OCI-LY7 (cell line): ENCODE measurements at regions not wholly inside any gene's neighbourhood (a gene's known extent, or its start where the extent isn't known, plus 50 kb on each side); places are given as distances from the start of the nearest gene placed in this dataset.

Experiments
- BruUV-seq: library from RNA; stranded (reverse); fragments of 400-500 nt; replicated peaks from 2 replicates; lab custom pipeline; 2021; lab: Mats Ljungman, UMichigan
- CTCF ChIA-PET: fragments of 300-600 bp; sonication (Branson Sonifier 250); formaldehyde crosslinking; loops from one replicate; lab custom pipeline; 2022; ENCODE audit warnings: antibody characterized with exemption; ENCODE audit not compliant: unreplicated experiment; lab: Charles Lee
- POLR2A ChIA-PET: fragments of 300-600 bp; sonication (Branson Sonifier 250); formaldehyde crosslinking; loops from one replicate; lab custom pipeline; 2022; ENCODE audit warnings: antibody characterized with exemption; lab: Charles Lee
- DNase-seq: peaks from one replicate; pipeline ENCODE4 v3.0.0-alpha.2; 2015; ENCODE audit warnings: low spot score
- H2AFZ ChIP-seq: fragments of 200-600 bp; sonication (generic), shearing (Covaris generic); 2 replicates; pipeline ENCODE4 v1.6.1; 2014; ENCODE audit warnings: mild to moderate bottlenecking, antibody characterized with exemption, low read length, moderate library complexity
- H3K27ac ChIP-seq: fragments of 200-600 bp; sonication (generic); 2 replicates; pipeline ENCODE4 v1.5.1; 2014; ENCODE audit warnings: mixed run types, low read depth, mild to moderate bottlenecking, moderate library complexity, low read length, inconsistent platforms; ENCODE audit not compliant: poor library complexity, severe bottlenecking
- H3K36me3 ChIP-seq: fragments of 200-600 bp; sonication (generic); 2 replicates; pipeline ENCODE4 v1.6.1; 2014; ENCODE audit warnings: mild to moderate bottlenecking, antibody characterized with exemption, low read length, moderate library complexity, mixed read lengths; ENCODE audit not compliant: insufficient read depth
- H3K4me1 ChIP-seq: fragments of 200-600 bp; sonication (generic); 2 replicates; pipeline ENCODE4 v1.5.1; 2014; ENCODE audit warnings: mild to moderate bottlenecking, low read length; ENCODE audit not compliant: insufficient read depth, poor library complexity, severe bottlenecking
- H3K4me2 ChIP-seq: fragments of 200-600 bp; sonication (generic); 2 replicates; pipeline ENCODE4 v1.6.1; 2014; ENCODE audit warnings: mild to moderate bottlenecking, low read length
- H3K4me3 ChIP-seq: fragments of 200-600 bp; sonication (generic); 2 replicates; pipeline ENCODE4 v1.5.1; 2014; ENCODE audit warnings: mild to moderate bottlenecking, low read depth, low read length; ENCODE audit not compliant: poor library complexity, severe bottlenecking
- H3K79me2 ChIP-seq: fragments of 200-600 bp; sonication (generic); 2 replicates; pipeline ENCODE4 v1.6.1; 2016; ENCODE audit warnings: low read depth, mild to moderate bottlenecking, low read length, moderate library complexity, mixed read lengths; ENCODE audit not compliant: insufficient read depth
- H3K9me2 ChIP-seq: fragments of 200-600 bp; sonication (generic); 2 replicates; pipeline ENCODE4 v1.6.1; 2016; ENCODE audit warnings: mild to moderate bottlenecking, low read length, mixed read lengths; ENCODE audit not compliant: insufficient read depth
- H3K9me3 ChIP-seq: fragments of 200-600 bp; sonication (generic); 2 replicates; pipeline ENCODE4 v1.6.1; 2014; ENCODE audit warnings: mild to moderate bottlenecking, mixed run types, low read length, mixed read lengths
- H4K20me1 ChIP-seq: fragments of 200-600 bp; sonication (generic); 2 replicates; pipeline ENCODE4 v1.6.1; 2014; ENCODE audit warnings: mild to moderate bottlenecking, antibody characterized with exemption, low read length, moderate library complexity, mixed read lengths; ENCODE audit not compliant: insufficient read depth
- EZH2phosphoT487 ChIP-seq: fragments of 200-600 bp; sonication (generic); IDR thresholded peaks from 2 replicates; pipeline ENCODE4 v1.6.1; 2018; ENCODE audit warnings: low read depth, borderline replicate concordance, mild to moderate bottlenecking, mixed run types, antibody characterized with exemption, low read length, moderate library complexity, mixed read lengths
- intact Hi-C: fragments of 100-400 bp; cut with micrococcal nuclease; formaldehyde crosslinking; loops from one replicate; pipeline ENCODE4 v1.10.0; 2022; ENCODE audit not compliant: unreplicated experiment
- TF ChIP-seq, protein P1 (sequence below): fragments of 200-600 bp; sonication (generic); conservative IDR thresholded peaks from 2 replicates; pipeline ENCODE4 v1.5.1; 2014; ENCODE audit warnings: mild to moderate bottlenecking, antibody characterized with exemption, low read length, moderate library complexity, mixed read lengths

DNA sequence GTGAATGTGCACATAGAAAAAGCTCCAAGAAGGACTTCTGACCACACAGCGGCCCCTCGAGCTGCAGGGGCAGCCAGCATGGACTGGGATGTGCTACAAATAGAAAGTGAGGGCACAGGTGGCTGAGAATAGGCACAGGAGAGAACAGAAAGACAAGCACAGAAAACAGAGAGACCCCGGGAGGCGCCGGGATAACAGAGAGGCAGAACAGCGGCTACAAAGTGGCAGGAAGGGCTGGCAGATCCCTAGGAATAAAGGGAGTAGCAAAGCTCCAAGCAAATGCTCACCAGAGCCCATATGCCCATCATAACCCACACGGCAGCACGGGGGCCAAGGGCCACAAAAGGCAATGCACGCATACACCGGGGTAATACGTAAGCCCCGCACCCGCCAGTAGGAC lies 201.7 kb upstream of the NSMCE3 start:
- no peak overlapping the region for H3K4me2 ChIP-seq
- ChIA-PET CTCF (no interaction called here), POLR2A (interaction anchor here (0.6 kb wide), 1 partner anchor 252 kb away, joined by 3 read pairs; no protein-coding TSS in a partner anchor)
- H3K4me3 ChIP-seq = no peak overlapping the region
- BruUV-seq = no TSS peak
- H3K4me1 ChIP-seq = no peaks in the 10 kb centered on the region
- intact Hi-C loops = no loop called here
- H3K9me2 ChIP-seq = no peaks in the 10 kb centered on the region
- no peaks in the 10 kb centered on the region for H3K79me2 ChIP-seq
- H3K36me3 ChIP-seq = no peaks in the 10 kb centered on the region
- no peaks in the 10 kb centered on the region for H4K20me1 ChIP-seq
- H2AFZ ChIP-seq = no peak overlapping the region
- TF ChIP-seq, protein P1, sequence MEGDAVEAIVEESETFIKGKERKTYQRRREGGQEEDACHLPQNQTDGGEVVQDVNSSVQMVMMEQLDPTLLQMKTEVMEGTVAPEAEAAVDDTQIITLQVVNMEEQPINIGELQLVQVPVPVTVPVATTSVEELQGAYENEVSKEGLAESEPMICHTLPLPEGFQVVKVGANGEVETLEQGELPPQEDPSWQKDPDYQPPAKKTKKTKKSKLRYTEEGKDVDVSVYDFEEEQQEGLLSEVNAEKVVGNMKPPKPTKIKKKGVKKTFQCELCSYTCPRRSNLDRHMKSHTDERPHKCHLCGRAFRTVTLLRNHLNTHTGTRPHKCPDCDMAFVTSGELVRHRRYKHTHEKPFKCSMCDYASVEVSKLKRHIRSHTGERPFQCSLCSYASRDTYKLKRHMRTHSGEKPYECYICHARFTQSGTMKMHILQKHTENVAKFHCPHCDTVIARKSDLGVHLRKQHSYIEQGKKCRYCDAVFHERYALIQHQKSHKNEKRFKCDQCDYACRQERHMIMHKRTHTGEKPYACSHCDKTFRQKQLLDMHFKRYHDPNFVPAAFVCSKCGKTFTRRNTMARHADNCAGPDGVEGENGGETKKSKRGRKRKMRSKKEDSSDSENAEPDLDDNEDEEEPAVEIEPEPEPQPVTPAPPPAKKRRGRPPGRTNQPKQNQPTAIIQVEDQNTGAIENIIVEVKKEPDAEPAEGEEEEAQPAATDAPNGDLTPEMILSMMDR = no peak
- TF ChIP-seq EZH2phosphoT487 = no peak
- no peak overlapping the region for H3K27ac ChIP-seq
- DNase-seq = no peak
- no peaks in the 10 kb centered on the region for H3K9me3 ChIP-seq

DNA sequence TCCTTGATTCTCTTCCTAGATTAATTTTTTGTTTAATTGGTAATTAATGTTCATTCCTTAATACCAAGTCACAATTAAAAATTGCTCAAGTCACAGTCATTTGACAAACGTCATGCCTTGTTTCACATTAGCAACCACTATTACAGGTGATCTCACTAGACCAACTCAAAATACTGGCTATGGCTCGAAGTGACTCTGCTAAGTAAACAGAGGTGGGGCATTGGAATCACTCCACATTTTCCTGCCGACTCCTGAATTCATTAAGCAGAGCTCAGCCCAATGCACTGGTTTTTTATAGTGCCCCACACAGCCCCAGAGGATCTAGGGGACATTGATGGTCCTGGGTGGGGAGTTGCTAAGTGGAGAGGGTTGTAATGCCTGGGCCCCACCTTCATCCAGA lies 201.2 kb upstream of the NSMCE3 start:
- Histone ChIP-seq H3K27ac (no peak overlapping the region), H3K36me3 (no peaks in the 10 kb centered on the region), H3K4me2 (no peak overlapping the region), H3K79me2 (no peaks in the 10 kb centered on the region), H4K20me1 (no peaks in the 10 kb centered on the region), H3K9me2 (no peaks in the 10 kb centered on the region), H3K9me3 (no peaks in the 10 kb centered on the region), H3K4me1 (no peaks in the 10 kb centered on the region), H2AFZ (no peak overlapping the region), H3K4me3 (no peak overlapping the region)
- no peak for TF ChIP-seq EZH2phosphoT487
- TF ChIP-seq, protein P1 = no peak
- no peak for DNase-seq
- ChIA-PET CTCF (no interaction called here), POLR2A (interaction anchor here (0.6 kb wide), 1 partner anchor 252 kb away, joined by 3 read pairs; no protein-coding TSS in a partner anchor)
- intact Hi-C loops = no loop called here
- BruUV-seq = no TSS peak

DNA sequence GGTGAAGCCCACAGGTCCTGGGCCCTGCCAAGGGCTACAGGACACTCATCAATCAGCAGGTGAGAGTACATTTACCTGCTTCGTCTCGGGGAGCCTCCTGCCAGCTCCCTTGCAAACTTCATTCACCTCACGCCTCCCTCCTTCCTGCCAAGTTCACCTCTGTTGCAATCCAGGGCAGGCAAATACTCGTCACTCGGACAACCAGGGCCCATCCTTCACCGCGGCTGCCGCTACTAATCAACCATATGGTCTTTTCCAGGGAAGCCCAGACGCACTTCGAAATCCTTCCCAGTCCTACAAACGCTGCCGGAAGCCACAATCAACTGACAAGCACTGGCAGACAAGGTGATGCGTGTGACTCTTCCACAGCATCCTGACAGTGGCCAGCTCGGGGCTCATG lies 200.7 kb upstream of the NSMCE3 start:
- ChIA-PET POLR2A (no interaction called here), CTCF (no interaction called here)
- no peak for DNase-seq
- H3K4me2 ChIP-seq = no peak overlapping the region
- H3K36me3 ChIP-seq = no peaks in the 10 kb centered on the region
- intact Hi-C loops = no loop called here
- H3K27ac ChIP-seq = no peak overlapping the region
- TF ChIP-seq EZH2phosphoT487 = no peak
- TF ChIP-seq, protein P1 = no peak
- no peaks in the 10 kb centered on the region for H3K4me1 ChIP-seq
- no peaks in the 10 kb centered on the region for H3K9me2 ChIP-seq
- no peaks in the 10 kb centered on the region for H3K9me3 ChIP-seq
- no TSS peak for BruUV-seq
- H2AFZ ChIP-seq = no peak overlapping the region
- no peak overlapping the region for H3K4me3 ChIP-seq
- H4K20me1 ChIP-seq = no peaks in the 10 kb centered on the region
- H3K79me2 ChIP-seq = no peaks in the 10 kb centered on the region
